ENCODE measurements at regions not wholly inside any gene's neighbourhood (a gene's known extent, or its start where the extent isn't known, plus 50 kb on each side); places are given as distances from the start of the nearest gene placed in this dataset.

DNA sequence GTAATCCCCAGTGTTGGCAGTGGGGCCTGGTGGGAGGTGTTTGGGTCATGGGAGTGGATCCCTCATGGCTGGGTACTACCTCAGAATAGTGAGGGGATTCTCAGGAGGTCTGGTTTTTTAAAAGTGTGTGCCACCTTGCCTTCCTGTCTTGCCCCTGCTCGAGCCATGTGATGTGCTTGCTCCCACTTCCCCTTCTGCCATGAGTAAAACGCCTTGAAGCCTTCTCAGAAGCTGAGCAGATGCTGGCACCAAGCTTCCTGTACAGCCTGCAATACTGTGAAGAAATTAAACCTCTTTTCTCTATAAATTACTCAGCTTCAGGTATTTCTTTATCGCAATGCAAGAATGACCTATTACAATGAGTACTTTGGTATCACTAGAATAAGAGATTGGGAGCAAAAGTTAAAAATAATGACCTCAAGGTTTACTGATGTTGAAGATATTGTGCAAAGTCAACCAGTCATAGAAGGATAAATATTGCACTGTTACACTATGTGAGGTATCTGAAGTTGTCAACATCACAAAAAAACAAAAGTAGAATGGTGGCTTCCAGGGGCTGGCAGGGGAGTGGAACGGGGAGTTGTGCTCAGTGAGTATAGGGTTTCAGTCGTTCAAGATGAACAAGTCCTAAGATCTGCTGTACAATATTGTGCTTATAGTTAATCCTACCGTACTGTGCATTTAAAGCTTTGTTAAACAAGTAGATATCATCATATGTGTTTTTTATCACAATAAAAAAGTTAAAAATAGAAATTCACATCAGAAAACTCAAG lies 938.3 kb upstream of the CNTNAP5 start:
- Histone ChIP-seq H3K9ac (ENCODE audit: low read depth in 1 of 3, low read length in 3 of 3) (no peak overlapping the region), H3K36me3 (ENCODE audit: control insufficient read depth in 3 of 3, insufficient read depth in 3 of 3, low read length in 3 of 3) (no peaks in the 10 kb centered on the region), H3K27me3 (ENCODE audit: control insufficient read depth in 3 of 3, insufficient read depth in 3 of 3, low read length in 3 of 3) (no peaks in the 10 kb centered on the region), H3K4me1 (ENCODE audit: control insufficient read depth in 3 of 3, insufficient read depth in 3 of 3, low read length in 3 of 3) (no peaks in the 10 kb centered on the region), H3K9me3 (ENCODE audit: control insufficient read depth in 3 of 3, low read length in 3 of 3) (peaks cover 0 to 2% (median 0%) of the 10 kb centered on the region in 3 donors), H3K27ac (ENCODE audit: low read depth, low read length) (no peak overlapping the region), H3K4me3 (ENCODE audit: low read length in 3 of 3) (no peak overlapping the region)

DNA sequence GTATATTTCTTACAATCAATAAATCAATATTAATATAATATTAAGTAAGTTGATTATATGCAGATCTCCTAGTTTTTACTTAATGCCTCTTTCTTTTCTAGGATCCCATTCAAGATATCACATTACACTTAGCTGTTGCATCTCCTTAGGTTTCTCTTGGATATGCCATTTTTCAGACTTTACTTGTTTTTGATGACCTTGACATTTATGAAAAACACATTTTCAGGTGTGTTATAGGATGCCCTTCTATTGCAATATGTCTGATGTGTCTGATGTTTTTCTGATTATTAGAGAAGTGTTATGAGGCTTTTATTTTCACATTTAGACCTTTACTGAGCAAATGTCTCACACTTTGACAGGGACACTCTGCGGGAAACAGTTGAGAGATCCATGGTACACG lies 933.6 kb upstream of the CNTNAP5 start:
- Histone ChIP-seq H3K4me3 (ENCODE audit: low read length in 3 of 3) (no peak overlapping the region), H3K9me3 (ENCODE audit: control insufficient read depth in 3 of 3, low read length in 3 of 3) (peaks cover 0 to 2% (median 0%) of the 10 kb centered on the region in 3 donors), H3K27ac (ENCODE audit: low read depth, low read length) (no peak overlapping the region), H3K27me3 (ENCODE audit: control insufficient read depth in 3 of 3, insufficient read depth in 3 of 3, low read length in 3 of 3) (no peaks in the 10 kb centered on the region), H3K4me1 (ENCODE audit: control insufficient read depth in 3 of 3, insufficient read depth in 3 of 3, low read length in 3 of 3) (no peaks in the 10 kb centered on the region), H3K9ac (ENCODE audit: low read depth in 1 of 3, low read length in 3 of 3) (no peak overlapping the region), H3K36me3 (ENCODE audit: control insufficient read depth in 3 of 3, insufficient read depth in 3 of 3, low read length in 3 of 3) (no peaks in the 10 kb centered on the region)

DNA sequence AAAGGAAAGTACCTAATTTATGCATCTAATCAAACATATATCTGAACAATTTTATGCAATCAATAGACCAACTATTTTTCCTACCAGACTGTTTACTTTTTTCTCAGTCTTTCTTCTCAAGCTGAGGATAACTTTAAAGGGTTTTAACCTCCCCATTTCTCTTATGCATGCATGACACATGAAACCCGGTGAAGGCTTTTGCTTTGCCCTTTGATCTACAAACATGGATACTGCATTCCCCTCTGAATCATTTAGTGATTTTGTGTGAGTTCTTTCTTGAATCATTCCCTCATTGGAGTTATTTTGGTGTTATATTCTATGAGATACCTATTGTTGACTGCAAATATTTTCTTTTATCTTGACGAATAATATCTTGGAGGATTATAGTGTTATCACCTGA lies 931.9 kb upstream of the CNTNAP5 start:
- H3K27me3 ChIP-seq (ENCODE audit: control insufficient read depth in 3 of 3, insufficient read depth in 3 of 3, low read length in 3 of 3) = no peaks in the 10 kb centered on the region
- H3K4me3 ChIP-seq (ENCODE audit: low read length in 3 of 3) = no peak overlapping the region
- no peaks in the 10 kb centered on the region for H3K4me1 ChIP-seq (ENCODE audit: control insufficient read depth in 3 of 3, insufficient read depth in 3 of 3, low read length in 3 of 3)
- no peak overlapping the region for H3K9ac ChIP-seq (ENCODE audit: low read depth in 1 of 3, low read length in 3 of 3)
- H3K9me3 ChIP-seq (ENCODE audit: control insufficient read depth in 3 of 3, low read length in 3 of 3) = peaks cover 0 to 2% (median 0%) of the 10 kb centered on the region in 3 donors
- H3K36me3 ChIP-seq (ENCODE audit: control insufficient read depth in 3 of 3, insufficient read depth in 3 of 3, low read length in 3 of 3) = no peaks in the 10 kb centered on the region
- H3K27ac ChIP-seq (ENCODE audit: low read depth, low read length) = no peak overlapping the region

DNA sequence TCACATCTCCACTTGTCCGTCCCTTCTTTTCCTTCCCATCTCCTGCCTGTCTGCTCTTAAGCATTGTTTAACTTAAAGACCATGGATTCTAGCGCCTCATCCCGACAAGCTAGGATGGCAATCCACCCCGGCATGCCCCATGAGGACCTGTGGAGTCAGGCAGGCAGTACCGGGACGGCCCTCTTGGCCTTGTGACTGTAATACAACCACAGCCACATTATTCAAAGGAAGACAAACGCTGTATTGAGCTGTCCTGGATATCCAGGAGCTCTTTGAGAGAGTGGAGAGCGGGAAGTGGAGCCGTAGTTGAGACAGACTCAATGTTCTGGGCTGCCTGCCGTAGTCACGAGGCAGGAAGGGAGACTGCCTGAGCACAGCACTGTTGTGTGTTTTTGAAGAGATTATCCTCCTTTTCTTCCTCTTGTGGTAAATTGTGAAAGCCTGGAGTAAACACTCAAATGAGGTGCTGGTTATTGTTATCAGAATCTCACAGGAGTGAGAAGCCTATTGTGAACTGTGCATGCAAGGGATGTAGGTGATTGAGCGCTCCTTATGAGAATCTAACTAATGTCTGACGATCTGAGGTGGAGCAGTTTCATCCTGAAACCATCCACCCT lies 929.8 kb upstream of the CNTNAP5 start:
- peaks cover 0 to 2% (median 0%) of the 10 kb centered on the region in 3 donors for H3K9me3 ChIP-seq (ENCODE audit: control insufficient read depth in 3 of 3, low read length in 3 of 3)
- no peak overlapping the region for H3K4me3 ChIP-seq (ENCODE audit: low read length in 3 of 3)
- H3K36me3 ChIP-seq (ENCODE audit: control insufficient read depth in 3 of 3, insufficient read depth in 3 of 3, low read length in 3 of 3) = no peaks in the 10 kb centered on the region
- H3K27me3 ChIP-seq (ENCODE audit: control insufficient read depth in 3 of 3, insufficient read depth in 3 of 3, low read length in 3 of 3) = no peaks in the 10 kb centered on the region
- H3K4me1 ChIP-seq (ENCODE audit: control insufficient read depth in 3 of 3, insufficient read depth in 3 of 3, low read length in 3 of 3) = no peaks in the 10 kb centered on the region
- H3K27ac ChIP-seq (ENCODE audit: low read depth, low read length) = no peak overlapping the region
- no peak overlapping the region for H3K9ac ChIP-seq (ENCODE audit: low read depth in 1 of 3, low read length in 3 of 3)

DNA sequence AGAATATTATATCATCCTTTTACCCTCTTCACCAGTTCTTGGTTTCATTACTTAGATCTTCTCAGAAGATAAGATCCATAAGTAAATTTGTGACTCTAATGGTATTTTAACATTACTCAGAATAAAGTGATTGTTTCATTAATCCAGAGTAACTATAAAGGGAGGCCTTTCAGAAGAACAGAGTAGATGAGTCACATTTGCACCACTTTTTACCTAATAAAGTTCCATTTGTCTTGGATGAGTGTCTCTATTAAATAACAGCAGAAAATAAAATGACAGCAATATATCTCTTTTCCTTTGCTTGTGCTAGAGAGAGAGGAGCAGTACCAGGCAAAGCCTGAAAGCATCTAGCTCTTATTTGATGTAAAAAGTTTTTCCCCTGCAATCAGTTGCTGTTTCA lies 926.5 kb upstream of the CNTNAP5 start:
- no peak overlapping the region for H3K27ac ChIP-seq (ENCODE audit: low read depth, low read length)
- no peak overlapping the region for H3K9ac ChIP-seq (ENCODE audit: low read depth in 1 of 3, low read length in 3 of 3)
- H3K4me1 ChIP-seq (ENCODE audit: control insufficient read depth in 3 of 3, insufficient read depth in 3 of 3, low read length in 3 of 3) = no peaks in the 10 kb centered on the region
- H3K27me3 ChIP-seq (ENCODE audit: control insufficient read depth in 3 of 3, insufficient read depth in 3 of 3, low read length in 3 of 3) = no peaks in the 10 kb centered on the region
- no peak overlapping the region for H3K4me3 ChIP-seq (ENCODE audit: low read length in 3 of 3)
- no peaks in the 10 kb centered on the region for H3K9me3 ChIP-seq (ENCODE audit: control insufficient read depth in 3 of 3, low read length in 3 of 3)
- H3K36me3 ChIP-seq (ENCODE audit: control insufficient read depth in 3 of 3, insufficient read depth in 3 of 3, low read length in 3 of 3) = no peaks in the 10 kb centered on the region

DNA sequence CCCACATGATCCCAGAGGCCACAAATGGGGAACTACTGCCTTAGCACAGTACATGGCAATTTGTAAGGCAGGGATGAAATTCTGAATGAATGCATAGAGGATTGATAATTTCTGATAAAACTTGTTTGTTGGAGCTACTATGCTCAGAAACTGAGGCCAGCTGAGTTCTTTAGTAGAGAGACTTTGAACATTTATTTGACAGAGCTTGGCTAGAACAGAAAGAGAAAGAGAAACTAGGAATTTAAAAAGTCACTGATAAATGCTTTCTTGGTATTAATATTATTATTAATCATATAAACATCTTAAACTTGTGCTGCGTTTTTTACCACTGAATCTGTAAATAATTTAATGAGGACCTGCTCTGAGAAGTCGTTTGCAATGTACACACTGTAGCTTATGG lies 923.7 kb upstream of the CNTNAP5 start:
- Histone ChIP-seq H3K4me1 (ENCODE audit: control insufficient read depth in 3 of 3, insufficient read depth in 3 of 3, low read length in 3 of 3) (no peaks in the 10 kb centered on the region), H3K36me3 (ENCODE audit: control insufficient read depth in 3 of 3, insufficient read depth in 3 of 3, low read length in 3 of 3) (no peaks in the 10 kb centered on the region), H3K4me3 (ENCODE audit: low read length in 3 of 3) (no peak overlapping the region), H3K27ac (ENCODE audit: low read depth, low read length) (no peak overlapping the region), H3K27me3 (ENCODE audit: control insufficient read depth in 3 of 3, insufficient read depth in 3 of 3, low read length in 3 of 3) (no peaks in the 10 kb centered on the region), H3K9ac (ENCODE audit: low read depth in 1 of 3, low read length in 3 of 3) (no peak overlapping the region), H3K9me3 (ENCODE audit: control insufficient read depth in 3 of 3, low read length in 3 of 3) (no peaks in the 10 kb centered on the region)

DNA sequence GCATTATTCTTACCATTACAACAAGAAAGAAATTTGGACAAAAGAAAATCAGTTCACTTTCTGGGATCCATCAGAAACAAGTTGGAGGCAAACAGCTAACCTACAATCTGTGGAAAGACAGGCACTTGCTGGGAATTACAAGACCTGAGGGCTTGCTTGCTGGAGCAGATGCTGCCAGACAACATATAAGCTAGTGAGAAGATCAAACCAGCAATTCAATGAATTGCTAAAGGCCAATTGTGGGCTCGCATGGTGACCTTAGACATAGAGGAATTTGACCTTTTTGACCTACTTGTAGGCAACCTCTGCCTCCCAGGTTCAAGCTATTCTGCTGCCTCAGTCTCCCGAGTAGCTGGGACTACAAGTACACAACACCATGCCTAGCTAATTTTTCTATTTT lies 921.2 kb upstream of the CNTNAP5 start:
- no peak overlapping the region for H3K27ac ChIP-seq (ENCODE audit: low read depth, low read length)
- H3K36me3 ChIP-seq (ENCODE audit: control insufficient read depth in 3 of 3, insufficient read depth in 3 of 3, low read length in 3 of 3) = no peaks in the 10 kb centered on the region
- no peaks in the 10 kb centered on the region for H3K27me3 ChIP-seq (ENCODE audit: control insufficient read depth in 3 of 3, insufficient read depth in 3 of 3, low read length in 3 of 3)
- no peaks in the 10 kb centered on the region for H3K9me3 ChIP-seq (ENCODE audit: control insufficient read depth in 3 of 3, low read length in 3 of 3)
- H3K4me1 ChIP-seq (ENCODE audit: control insufficient read depth in 3 of 3, insufficient read depth in 3 of 3, low read length in 3 of 3) = no peaks in the 10 kb centered on the region
- H3K4me3 ChIP-seq (ENCODE audit: low read length in 3 of 3) = no peak overlapping the region
- no peak overlapping the region for H3K9ac ChIP-seq (ENCODE audit: low read depth in 1 of 3, low read length in 3 of 3)

DNA sequence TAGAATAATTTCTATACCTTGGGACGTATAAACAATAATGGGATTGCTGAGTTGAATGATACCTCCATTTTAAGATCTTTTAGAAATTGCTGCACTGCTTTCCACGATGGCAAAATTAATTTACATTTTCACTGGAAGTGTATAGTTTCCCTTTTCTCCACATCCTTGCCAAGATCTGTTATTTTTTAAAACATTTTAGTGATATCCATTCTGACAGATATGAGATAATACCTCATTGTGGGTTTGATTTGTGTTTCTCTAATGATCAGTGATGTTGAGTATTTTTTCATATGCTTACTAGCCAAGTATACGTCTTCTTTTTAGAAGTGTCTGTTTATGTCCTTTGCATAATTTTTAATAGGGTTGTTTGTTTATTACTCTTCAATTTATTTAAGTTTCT lies 908.5 kb upstream of the CNTNAP5 start:
- Histone ChIP-seq H3K4me1 (ENCODE audit: control insufficient read depth in 3 of 3, insufficient read depth in 3 of 3, low read length in 3 of 3) (no peaks in the 10 kb centered on the region), H3K27ac (ENCODE audit: low read depth, low read length) (no peak overlapping the region), H3K4me3 (ENCODE audit: low read length in 3 of 3) (no peak overlapping the region), H3K27me3 (ENCODE audit: control insufficient read depth in 3 of 3, insufficient read depth in 3 of 3, low read length in 3 of 3) (no peaks in the 10 kb centered on the region), H3K36me3 (ENCODE audit: control insufficient read depth in 3 of 3, insufficient read depth in 3 of 3, low read length in 3 of 3) (no peaks in the 10 kb centered on the region), H3K9ac (ENCODE audit: low read depth in 1 of 3, low read length in 3 of 3) (no peak overlapping the region), H3K9me3 (ENCODE audit: control insufficient read depth in 3 of 3, low read length in 3 of 3) (peaks cover 0 to 4% (median 2%) of the 10 kb centered on the region in 3 donors)

DNA sequence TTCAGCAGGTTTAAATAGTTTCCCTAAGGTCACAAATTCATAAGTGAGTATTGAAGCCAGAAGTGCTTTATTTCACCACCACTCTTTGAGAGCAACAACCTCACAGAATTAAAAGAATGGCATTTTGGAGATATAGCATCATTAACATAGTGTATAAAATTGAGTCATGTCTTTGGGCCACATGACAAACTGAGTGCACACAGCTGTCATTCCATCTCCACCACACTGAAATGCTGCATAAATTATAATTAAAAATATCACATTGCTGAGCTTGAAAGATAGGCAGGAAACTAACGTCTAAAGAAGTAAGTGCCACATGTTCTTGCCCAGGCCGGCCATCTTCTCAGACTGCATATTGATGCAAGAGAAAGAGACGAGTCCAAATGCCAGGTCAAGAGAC lies 897.9 kb upstream of the CNTNAP5 start:
- Histone ChIP-seq H3K36me3 (ENCODE audit: control insufficient read depth in 3 of 3, insufficient read depth in 3 of 3, low read length in 3 of 3) (no peaks in the 10 kb centered on the region), H3K27me3 (ENCODE audit: control insufficient read depth in 3 of 3, insufficient read depth in 3 of 3, low read length in 3 of 3) (no peaks in the 10 kb centered on the region), H3K27ac (ENCODE audit: low read depth, low read length) (no peak overlapping the region), H3K9ac (ENCODE audit: low read depth in 1 of 3, low read length in 3 of 3) (no peak overlapping the region), H3K9me3 (ENCODE audit: control insufficient read depth in 3 of 3, low read length in 3 of 3) (no peaks in the 10 kb centered on the region), H3K4me1 (ENCODE audit: control insufficient read depth in 3 of 3, insufficient read depth in 3 of 3, low read length in 3 of 3) (no peaks in the 10 kb centered on the region), H3K4me3 (ENCODE audit: low read length in 3 of 3) (no peak overlapping the region)

DNA sequence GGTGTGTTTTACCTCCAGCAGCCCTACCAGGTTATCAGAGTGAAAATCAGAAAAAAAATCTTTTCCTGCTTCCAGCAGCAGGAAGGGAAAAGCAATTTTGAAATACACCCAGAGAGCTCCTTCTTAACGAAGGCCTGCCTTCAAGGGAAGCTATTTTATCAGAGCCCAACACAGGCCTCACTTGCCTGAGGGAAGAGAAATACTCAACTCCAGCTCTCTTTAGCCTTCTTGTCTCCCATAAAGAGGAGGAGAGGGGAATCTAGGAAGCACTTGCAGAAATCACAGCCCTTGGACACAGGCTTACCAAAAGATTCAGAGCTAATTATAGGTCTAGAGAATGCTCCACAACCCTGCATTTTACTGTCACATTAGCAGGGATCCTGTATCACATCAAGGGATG lies 896.1 kb upstream of the CNTNAP5 start:
- H3K9ac ChIP-seq (ENCODE audit: low read depth in 1 of 3, low read length in 3 of 3) = no peak overlapping the region
- no peaks in the 10 kb centered on the region for H3K27me3 ChIP-seq (ENCODE audit: control insufficient read depth in 3 of 3, insufficient read depth in 3 of 3, low read length in 3 of 3)
- no peaks in the 10 kb centered on the region for H3K36me3 ChIP-seq (ENCODE audit: control insufficient read depth in 3 of 3, insufficient read depth in 3 of 3, low read length in 3 of 3)
- H3K9me3 ChIP-seq (ENCODE audit: control insufficient read depth in 3 of 3, low read length in 3 of 3) = no peaks in the 10 kb centered on the region
- no peak overlapping the region for H3K27ac ChIP-seq (ENCODE audit: low read depth, low read length)
- no peak overlapping the region for H3K4me3 ChIP-seq (ENCODE audit: low read length in 3 of 3)
- H3K4me1 ChIP-seq (ENCODE audit: control insufficient read depth in 3 of 3, insufficient read depth in 3 of 3, low read length in 3 of 3) = no peaks in the 10 kb centered on the region

All from skeletal muscle tissue (tissue), 3 donors.